Endothelial cell of umbilical vein (primary cell): ENCODE measurements at regions not wholly inside any gene's neighbourhood (a gene's known extent, or its start where the extent isn't known, plus 50 kb on each side); places are given as distances from the start of the nearest gene placed in this dataset.

ENCODE experiments used
- BruUV-seq: library from RNA; stranded (reverse); fragments of 400-500 nt; replicated peaks from 2 replicates; lab custom pipeline; 2021; lab: Mats Ljungman, UMichigan
- CTCF ChIA-PET: fragments of 300-600, 350-600 bp; sonication (Branson Sonifier 250); formaldehyde crosslinking; loops from one replicate; lab custom pipeline; 2021; ENCODE audit warnings: antibody characterized with exemption, inconsistent platforms; lab: Charles Lee
- POLR2A ChIA-PET: fragments of 300-600, 350-600 bp; sonication (Branson Sonifier 250); formaldehyde crosslinking; loops from one replicate; lab custom pipeline; 2021; ENCODE audit warnings: antibody characterized with exemption, inconsistent platforms; lab: Charles Lee
- DNase-seq: peaks from one replicate; pipeline ENCODE4 v3.0.0-alpha.2; 2011; ENCODE audit warnings: low read depth, low spot score
- FAIRE-seq: peaks from 2 replicates; lab custom pipeline; 2011; peaks lifted over from hg19 to GRCh38; lab: Jason Lieb, UNC
- H2AFZ ChIP-seq: 2 replicates; pipeline ENCODE4 v1.6.0; 2012; ENCODE audit warnings: low read depth, low read length, control low read depth, inconsistent platforms
- H3K27ac ChIP-seq: 2 replicates; pipeline ENCODE4 v1.5.1; 2011; ENCODE audit warnings: low read depth, mild to moderate bottlenecking, control low read depth, low read length, moderate library complexity; ENCODE audit not compliant: insufficient read depth
- H3K27me3 ChIP-seq, 2 experiments: 2 replicates each; pipeline versions ENCODE4 v1.6.0 to v1.6.1; 2011; ENCODE audit warnings: low read length in 2 of 2, mixed read lengths in 1 of 2; ENCODE audit not compliant: control insufficient read depth in 2 of 2, insufficient read depth in 2 of 2
- H3K36me3 ChIP-seq, 2 experiments: 2 replicates in 1 of 2; 3 replicates in 1 of 2; pipeline ENCODE4 v1.5.1; 2011; ENCODE audit warnings: low read length in 2 of 2, mild to moderate bottlenecking in 1 of 2, moderate library complexity in 1 of 2; ENCODE audit not compliant: control insufficient read depth in 2 of 2, insufficient read depth in 2 of 2; ENCODE audit errors: extremely low read depth in 1 of 2
- H3K4me1 ChIP-seq: 3 replicates; pipeline ENCODE4 v1.5.1; 2011; ENCODE audit warnings: mild to moderate bottlenecking, low read length; ENCODE audit not compliant: control insufficient read depth, insufficient read depth; ENCODE audit errors: extremely low read depth
- H3K4me2 ChIP-seq: 2 replicates; pipeline ENCODE4 v1.6.1; 2011; ENCODE audit warnings: low read length, control low read depth, mixed read lengths; ENCODE audit not compliant: insufficient read depth
- H3K4me3 ChIP-seq, 3 experiments: fragments of 200-600 bp in 1 of 3; sonication (generic), shearing (Covaris generic) in 1 of 3; replicated peaks in 1 of 3; 2 replicates each; pipeline ENCODE4 v1.5.1; 2011 to 2016; ENCODE audit warnings: control low read depth in 3 of 3, low read length in 3 of 3, mild to moderate bottlenecking in 2 of 3, inconsistent platforms in 1 of 3, low read depth in 1 of 3, moderate library complexity in 1 of 3; ENCODE audit not compliant: insufficient read depth in 1 of 3
- H3K79me2 ChIP-seq: 2 replicates; pipeline ENCODE4 v1.6.0; 2012; ENCODE audit warnings: low read length, inconsistent platforms; ENCODE audit not compliant: control insufficient read depth, insufficient read depth
- H3K9ac ChIP-seq: replicated peaks from 2 replicates; pipeline ENCODE3; 2011; ENCODE audit warnings: low read length, control low read depth; ENCODE audit not compliant: insufficient read depth; ENCODE audit errors: extremely low read depth
- H3K9me1 ChIP-seq: replicated peaks from 3 replicates; pipeline ENCODE4 v1.6.0; 2011; ENCODE audit warnings: mild to moderate bottlenecking, low read length; ENCODE audit not compliant: control insufficient read depth, insufficient read depth; ENCODE audit errors: extremely low read depth
- H3K9me3 ChIP-seq: replicated peaks from 2 replicates; pipeline ENCODE4 v1.5.1; 2012; ENCODE audit warnings: low read length, inconsistent platforms; ENCODE audit not compliant: control insufficient read depth, insufficient read depth
- H4K20me1 ChIP-seq: replicated peaks from 2 replicates; pipeline ENCODE3; 2011; ENCODE audit warnings: mild to moderate bottlenecking, low read length; ENCODE audit not compliant: control insufficient read depth, insufficient read depth; ENCODE audit errors: extremely low read depth
- EZH2 ChIP-seq: IDR thresholded peaks from 2 replicates; pipeline ENCODE4 v1.6.1; 2012; ENCODE audit warnings: borderline replicate concordance, low read depth, mild to moderate bottlenecking, moderate library complexity, low read length, inconsistent platforms; ENCODE audit not compliant: severe bottlenecking
- FOS ChIP-seq: IDR thresholded peaks from 2 replicates; pipeline ENCODE4 v1.6.1; 2011; ENCODE audit warnings: mild to moderate bottlenecking, low read length, moderate library complexity, borderline replicate concordance; ENCODE audit not compliant: insufficient read depth
- GATA2 ChIP-seq: IDR thresholded peaks from 2 replicates; pipeline ENCODE4 v1.7.0; 2011; ENCODE audit warnings: low read depth, mild to moderate bottlenecking, moderate library complexity, mixed read lengths, low read length; ENCODE audit not compliant: insufficient read length, insufficient read depth
- JUN ChIP-seq: IDR thresholded peaks from 2 replicates; pipeline ENCODE4 v1.6.1; 2011; ENCODE audit warnings: borderline replicate concordance, low read depth; ENCODE audit not compliant: insufficient read length, insufficient read depth
- MYC ChIP-seq: IDR thresholded peaks from one replicate; pipeline ENCODE4 v1.6.1; 2011; ENCODE audit warnings: mild to moderate bottlenecking, low read depth, low read length
- POLR2A ChIP-seq: IDR thresholded peaks from 2 replicates; pipeline ENCODE4 v1.6.1; 2012; ENCODE audit warnings: low read depth, mild to moderate bottlenecking, control low read depth, low read length
- dilution Hi-C: fragments of 300-500 bp; cut with MboI; formaldehyde crosslinking; loops from one replicate; pipeline ENCODE4 v1.15.0; 2019; ENCODE audit warnings: low sequenced_read_pairs; ENCODE audit not compliant: extremely low pct_ligation_motif_present
- intact Hi-C: fragments of 100-400 bp; cut with micrococcal nuclease; formaldehyde crosslinking; loops from one replicate; pipeline ENCODE4 v1.10.0; 2022
- TF ChIP-seq, protein P1 (sequence below), 2 donors: IDR thresholded peaks; 1 replicate in 1 of 2; 2 replicates in 1 of 2; pipeline ENCODE4 v1.5.1; 2011; ENCODE audit warnings: low read length in 2 of 2, mild to moderate bottlenecking in 2 of 2, moderate library complexity in 2 of 2, control low read depth in 1 of 2, inconsistent platforms in 1 of 2, low read depth in 1 of 2; ENCODE audit not compliant: insufficient read depth in 1 of 2; ENCODE audit errors: extremely low read depth in 1 of 2
- TF ChIP-seq, protein P2 (sequence below): IDR thresholded peaks from 2 replicates; pipeline ENCODE4 v1.6.1; 2011; ENCODE audit not compliant: insufficient read depth, insufficient read length

DNA sequence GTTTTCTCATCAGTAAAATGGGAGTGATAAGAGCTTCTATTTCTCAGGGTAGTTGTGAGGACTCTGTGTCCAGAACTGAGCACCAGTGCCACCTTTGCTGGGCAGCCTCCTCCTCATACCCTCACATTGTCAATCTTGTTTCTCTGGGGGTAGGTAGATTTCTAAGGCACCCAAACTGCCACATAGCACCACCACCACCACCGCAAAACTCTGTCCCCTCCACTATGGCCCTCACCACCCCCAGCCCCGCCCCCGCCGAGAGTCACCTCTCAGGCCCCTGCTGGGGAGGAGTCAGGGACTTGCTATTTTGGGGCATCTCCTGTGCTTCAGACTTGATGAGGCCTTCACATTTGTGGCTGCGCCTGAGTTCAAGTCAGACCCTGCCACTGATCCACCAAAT, 549.2 kb downstream of the PTPRU start:
- dilution Hi-C loops = no loop called here
- ChIA-PET CTCF (no interaction called here), POLR2A (no interaction called here)
- Histone ChIP-seq H2AFZ (no peak overlapping the region), H3K9ac (no peak overlapping the region), H3K4me2 (no peak overlapping the region), H4K20me1 (no peaks in the 10 kb centered on the region), H3K9me1 (no peaks in the 10 kb centered on the region), H3K4me1 (no peaks in the 10 kb centered on the region), H3K9me3 (no peaks in the 10 kb centered on the region), H3K27me3 (no peaks in the 10 kb centered on the region), H3K79me2 (no peaks in the 10 kb centered on the region), H3K27ac (no peak overlapping the region), H3K36me3 (no peaks in the 10 kb centered on the region), H3K4me3 (no peak overlapping the region)
- FAIRE-seq (no peak), DNase-seq (no peak)
- no TSS peak for BruUV-seq
- intact Hi-C loops = no loop called here
- TF ChIP-seq, protein P1, sequence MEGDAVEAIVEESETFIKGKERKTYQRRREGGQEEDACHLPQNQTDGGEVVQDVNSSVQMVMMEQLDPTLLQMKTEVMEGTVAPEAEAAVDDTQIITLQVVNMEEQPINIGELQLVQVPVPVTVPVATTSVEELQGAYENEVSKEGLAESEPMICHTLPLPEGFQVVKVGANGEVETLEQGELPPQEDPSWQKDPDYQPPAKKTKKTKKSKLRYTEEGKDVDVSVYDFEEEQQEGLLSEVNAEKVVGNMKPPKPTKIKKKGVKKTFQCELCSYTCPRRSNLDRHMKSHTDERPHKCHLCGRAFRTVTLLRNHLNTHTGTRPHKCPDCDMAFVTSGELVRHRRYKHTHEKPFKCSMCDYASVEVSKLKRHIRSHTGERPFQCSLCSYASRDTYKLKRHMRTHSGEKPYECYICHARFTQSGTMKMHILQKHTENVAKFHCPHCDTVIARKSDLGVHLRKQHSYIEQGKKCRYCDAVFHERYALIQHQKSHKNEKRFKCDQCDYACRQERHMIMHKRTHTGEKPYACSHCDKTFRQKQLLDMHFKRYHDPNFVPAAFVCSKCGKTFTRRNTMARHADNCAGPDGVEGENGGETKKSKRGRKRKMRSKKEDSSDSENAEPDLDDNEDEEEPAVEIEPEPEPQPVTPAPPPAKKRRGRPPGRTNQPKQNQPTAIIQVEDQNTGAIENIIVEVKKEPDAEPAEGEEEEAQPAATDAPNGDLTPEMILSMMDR (IDR thresholded peaks at IDR 0.05; ENCODE audit: extremely low read depth in 1 of 2, insufficient read depth in 1 of 2, low read depth in 1 of 2, low read length in 2 of 2) = no peak
- no peak for TF ChIP-seq POLR2A

DNA sequence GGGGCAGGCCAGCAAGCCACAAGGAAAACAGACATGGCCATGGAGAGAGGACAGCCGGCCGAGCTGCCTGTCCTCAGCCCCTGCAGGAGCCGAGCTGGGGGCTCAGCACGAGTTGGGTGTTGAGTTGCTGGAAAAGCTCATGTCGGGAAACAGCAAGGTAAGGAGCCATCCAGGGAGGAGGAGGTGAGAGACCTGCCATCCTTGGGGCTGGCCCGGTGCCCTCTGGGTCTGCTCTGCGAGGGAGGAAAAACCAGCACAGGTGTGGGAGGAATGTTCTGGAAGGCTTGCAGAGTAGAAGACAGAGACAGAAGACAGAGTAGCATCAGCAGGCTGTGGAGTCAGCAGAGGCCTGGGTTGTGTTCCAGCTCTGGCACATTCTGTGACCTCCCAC, 548.8 kb downstream of the PTPRU start:
- no peaks in the 10 kb centered on the region for H3K9me3 ChIP-seq
- TF ChIP-seq, protein P1 (IDR thresholded peaks at IDR 0.05; ENCODE audit: extremely low read depth in 1 of 2, insufficient read depth in 1 of 2, low read depth in 1 of 2, low read length in 2 of 2) = no peak
- TF ChIP-seq, protein P2, sequence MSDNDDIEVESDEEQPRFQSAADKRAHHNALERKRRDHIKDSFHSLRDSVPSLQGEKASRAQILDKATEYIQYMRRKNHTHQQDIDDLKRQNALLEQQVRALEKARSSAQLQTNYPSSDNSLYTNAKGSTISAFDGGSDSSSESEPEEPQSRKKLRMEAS = no peak
- TF ChIP-seq JUN (no peak), POLR2A (no peak), FOS (no peak), GATA2 (no peak), MYC (no peak), EZH2 (no peak)
- POLR2A ChIA-PET = no interaction called here

More for the DNA sequence above, 548.8 kb downstream of the PTPRU start:
- Histone ChIP-seq H3K4me3 (no peak overlapping the region), H4K20me1 (no peaks in the 10 kb centered on the region), H3K4me2 (no peak overlapping the region), H3K79me2 (no peaks in the 10 kb centered on the region), H2AFZ (no peak overlapping the region), H3K27me3 (no peaks in the 10 kb centered on the region), H3K4me1 (no peaks in the 10 kb centered on the region), H3K9ac (no peak overlapping the region), H3K27ac (no peak overlapping the region), H3K36me3 (no peaks in the 10 kb centered on the region), H3K9me1 (no peaks in the 10 kb centered on the region)
- intact Hi-C loops (no loop called here), dilution Hi-C loops (no loop called here)
- CTCF ChIA-PET = no interaction called here
- BruUV-seq = no TSS peak
- no peak for FAIRE-seq
- DNase-seq = no peak
